ENCODE measurements at regions not wholly inside any gene's neighbourhood (a gene's known extent, or its start where the extent isn't known, plus 50 kb on each side); places are given as distances from the start of the nearest gene placed in this dataset.

GRCh38 chr3:24595796-24596195 is 101.1 kb upstream of the THRB start:
- no peak for DNase-seq
- Histone ChIP-seq H3K9me3 (ENCODE audit: control extremely low read depth in 1 of 5, control insufficient read depth in 4 of 5, insufficient read depth in 2 of 5, low read depth in 1 of 5, low read length in 4 of 5) (no peaks in the 10 kb centered on the region), H3K36me3 (ENCODE audit: control insufficient read depth in 4 of 4, insufficient read depth in 4 of 4, low read length in 3 of 4) (no peaks in the 10 kb centered on the region), H3K27me3 (replicated peaks in 2 of 5; ENCODE audit: control insufficient read depth in 4 of 5, insufficient read depth in 5 of 5, low read length in 4 of 5) (no peaks in the 10 kb centered on the region), H3K4me3 (ENCODE audit: control insufficient read depth in 1 of 7, extremely low read depth in 1 of 7, insufficient read depth in 4 of 7, low read depth in 2 of 7, low read length in 6 of 7) (no peak overlapping the region), H3K27ac (ENCODE audit: insufficient read depth in 1 of 2, low read depth in 1 of 2, low read length in 2 of 2, poor library complexity in 1 of 2, severe bottlenecking in 2 of 2) (no peak overlapping the region), H3K4me1 (ENCODE audit: control extremely low read depth in 1 of 4, control insufficient read depth in 4 of 4, insufficient read depth in 4 of 4, low read length in 3 of 4) (peaks cover 0 to 12% (median 6%) of the 10 kb centered on the region in 4 experiments)
- no CpG with 5 or more reads among the region's 2 CpGs for WGBS (ENCODE audit: insufficient coverage)
- ChIA-PET CTCF (interaction anchor here (1.3 to 1.4 kb wide), 2 partner anchors 13 to 33 kb away, joined by 3 to 4 read pairs; no protein-coding TSS in a partner anchor), POLR2A (no interaction called here)

- ChIA-PET CTCF (interaction anchor here (1.4 kb wide), 1 partner anchor 12 kb away, joined by 3 read pairs; no protein-coding TSS in a partner anchor), POLR2A (no interaction called here)
- Histone ChIP-seq H3K4me1 (ENCODE audit: control extremely low read depth in 1 of 4, control insufficient read depth in 4 of 4, insufficient read depth in 4 of 4, low read length in 3 of 4) (peaks cover 0 to 10% (median 3%) of the 10 kb centered on the region in 4 experiments), H3K36me3 (ENCODE audit: control insufficient read depth in 4 of 4, insufficient read depth in 4 of 4, low read length in 3 of 4) (no peaks in the 10 kb centered on the region), H3K9me3 (ENCODE audit: control extremely low read depth in 1 of 5, control insufficient read depth in 4 of 5, insufficient read depth in 2 of 5, low read depth in 1 of 5, low read length in 4 of 5) (no peaks in the 10 kb centered on the region), H3K27ac (ENCODE audit: insufficient read depth in 1 of 2, low read depth in 1 of 2, low read length in 2 of 2, poor library complexity in 1 of 2, severe bottlenecking in 2 of 2) (no peak overlapping the region), H3K4me3 (ENCODE audit: control insufficient read depth in 1 of 7, extremely low read depth in 1 of 7, insufficient read depth in 4 of 7, low read depth in 2 of 7, low read length in 6 of 7) (no peak overlapping the region), H3K27me3 (replicated peaks in 2 of 5; ENCODE audit: control insufficient read depth in 4 of 5, insufficient read depth in 5 of 5, low read length in 4 of 5) (no peaks in the 10 kb centered on the region)
- no peak for DNase-seq
- no CpG with 5 or more reads among the region's 2 CpGs for WGBS (ENCODE audit: insufficient coverage)
Observed at GRCh38 chr3:24596626-24597025, 102.0 kb upstream of the THRB start.

GRCh38 chr3:24598695-24599470 is 104.2 kb upstream of the THRB start:
- Histone ChIP-seq H3K36me3 (ENCODE audit: control insufficient read depth in 4 of 4, insufficient read depth in 4 of 4, low read length in 3 of 4) (no peaks in the 10 kb centered on the region), H3K4me1 (ENCODE audit: control extremely low read depth in 1 of 4, control insufficient read depth in 4 of 4, insufficient read depth in 4 of 4, low read length in 3 of 4) (no peaks in the 10 kb centered on the region), H3K27me3 (replicated peaks in 2 of 5; ENCODE audit: control insufficient read depth in 4 of 5, insufficient read depth in 5 of 5, low read length in 4 of 5) (no peaks in the 10 kb centered on the region), H3K4me3 (ENCODE audit: control insufficient read depth in 1 of 7, extremely low read depth in 1 of 7, insufficient read depth in 4 of 7, low read depth in 2 of 7, low read length in 6 of 7) (no peak overlapping the region), H3K27ac (ENCODE audit: insufficient read depth in 1 of 2, low read depth in 1 of 2, low read length in 2 of 2, poor library complexity in 1 of 2, severe bottlenecking in 2 of 2) (no peak overlapping the region), H3K9me3 (ENCODE audit: control extremely low read depth in 1 of 5, control insufficient read depth in 4 of 5, insufficient read depth in 2 of 5, low read depth in 1 of 5, low read length in 4 of 5) (no peaks in the 10 kb centered on the region)
- POLR2A ChIA-PET: no interaction called here
- CTCF ChIA-PET: interaction anchor here (1.3 to 1.4 kb wide), 2 partner anchors 9 to 11 kb away, joined by 4 to 6 read pairs; no protein-coding TSS in a partner anchor
- no peak for DNase-seq
- WGBS (ENCODE audit: insufficient coverage): no CpG with 5 or more reads among the region's 7 CpGs

- no peaks in the 10 kb centered on the region for H3K36me3 ChIP-seq (ENCODE audit: control insufficient read depth in 4 of 4, insufficient read depth in 4 of 4, low read length in 3 of 4)
- H3K9me3 ChIP-seq (ENCODE audit: control extremely low read depth in 1 of 5, control insufficient read depth in 4 of 5, insufficient read depth in 2 of 5, low read depth in 1 of 5, low read length in 4 of 5): no peaks in the 10 kb centered on the region
- 96% methylated on average over 4 of the region's 13 CpGs for WGBS (ENCODE audit: insufficient coverage)
- H3K4me1 ChIP-seq (ENCODE audit: control extremely low read depth in 1 of 4, control insufficient read depth in 4 of 4, insufficient read depth in 4 of 4, low read length in 3 of 4): no peaks in the 10 kb centered on the region
- ChIA-PET POLR2A (interaction anchor here (0.9 kb wide), 1 partner anchor 9 kb away, joined by 3 read pairs; no protein-coding TSS in a partner anchor), CTCF (interaction anchor here (0.7 to 0.8 kb wide), 2 partner anchors 123 to 406 kb away, joined by 3 read pairs; no protein-coding TSS in a partner anchor)
- no peak overlapping the region for H3K27ac ChIP-seq (ENCODE audit: insufficient read depth in 1 of 2, low read depth in 1 of 2, low read length in 2 of 2, poor library complexity in 1 of 2, severe bottlenecking in 2 of 2)
- H3K27me3 ChIP-seq (replicated peaks in 2 of 5; ENCODE audit: control insufficient read depth in 4 of 5, insufficient read depth in 5 of 5, low read length in 4 of 5): no peaks in the 10 kb centered on the region
- no peak for DNase-seq
- no peak overlapping the region for H3K4me3 ChIP-seq (ENCODE audit: control insufficient read depth in 1 of 7, extremely low read depth in 1 of 7, insufficient read depth in 4 of 7, low read depth in 2 of 7, low read length in 6 of 7)
Observed at GRCh38 chr3:24601066-24601939, 106.7 kb upstream of the THRB start.

- ChIA-PET CTCF (interaction anchor here (1.0 to 1.6 kb wide), 4 partner anchors 9 to 37 kb away, joined by 3 to 4 read pairs (median 4); no protein-coding TSS in a partner anchor), POLR2A (no interaction called here)
- Histone ChIP-seq H3K4me3 (ENCODE audit: control insufficient read depth in 1 of 7, extremely low read depth in 1 of 7, insufficient read depth in 4 of 7, low read depth in 2 of 7, low read length in 6 of 7) (no peak overlapping the region), H3K36me3 (ENCODE audit: control insufficient read depth in 4 of 4, insufficient read depth in 4 of 4, low read length in 3 of 4) (no peaks in the 10 kb centered on the region), H3K27me3 (replicated peaks in 2 of 5; ENCODE audit: control insufficient read depth in 4 of 5, insufficient read depth in 5 of 5, low read length in 4 of 5) (no peaks in the 10 kb centered on the region), H3K27ac (ENCODE audit: insufficient read depth in 1 of 2, low read depth in 1 of 2, low read length in 2 of 2, poor library complexity in 1 of 2, severe bottlenecking in 2 of 2) (no peak overlapping the region), H3K4me1 (ENCODE audit: control extremely low read depth in 1 of 4, control insufficient read depth in 4 of 4, insufficient read depth in 4 of 4, low read length in 3 of 4) (no peaks in the 10 kb centered on the region), H3K9me3 (ENCODE audit: control extremely low read depth in 1 of 5, control insufficient read depth in 4 of 5, insufficient read depth in 2 of 5, low read depth in 1 of 5, low read length in 4 of 5) (no peaks in the 10 kb centered on the region)
- 100% methylated on average over 1 of the region's 1 CpG for WGBS (ENCODE audit: insufficient coverage)
- DNase-seq: no peak
Observed at GRCh38 chr3:24604215-24604614, 109.6 kb upstream of the THRB start.

- POLR2A ChIA-PET: no interaction called here
- 100% methylated on average over 2 of the region's 4 CpGs for WGBS (ENCODE audit: insufficient coverage)
Observed at GRCh38 chr3:24605511-24606028, 110.9 kb upstream of the THRB start.

More at GRCh38 chr3:24605511-24606028, 110.9 kb upstream of the THRB start:
- Histone ChIP-seq H3K4me3 (ENCODE audit: control insufficient read depth in 1 of 7, extremely low read depth in 1 of 7, insufficient read depth in 4 of 7, low read depth in 2 of 7, low read length in 6 of 7) (no peak overlapping the region), H3K27ac (ENCODE audit: insufficient read depth in 1 of 2, low read depth in 1 of 2, low read length in 2 of 2, poor library complexity in 1 of 2, severe bottlenecking in 2 of 2) (no peak overlapping the region), H3K9me3 (ENCODE audit: control extremely low read depth in 1 of 5, control insufficient read depth in 4 of 5, insufficient read depth in 2 of 5, low read depth in 1 of 5, low read length in 4 of 5) (no peaks in the 10 kb centered on the region), H3K36me3 (ENCODE audit: control insufficient read depth in 4 of 4, insufficient read depth in 4 of 4, low read length in 3 of 4) (no peaks in the 10 kb centered on the region), H3K4me1 (ENCODE audit: control extremely low read depth in 1 of 4, control insufficient read depth in 4 of 4, insufficient read depth in 4 of 4, low read length in 3 of 4) (no peaks in the 10 kb centered on the region), H3K27me3 (replicated peaks in 2 of 5; ENCODE audit: control insufficient read depth in 4 of 5, insufficient read depth in 5 of 5, low read length in 4 of 5) (no peaks in the 10 kb centered on the region)
- DNase-seq: no peak
- CTCF ChIA-PET: interaction anchor here (1.0 to 1.6 kb wide), 2 partner anchors 9 to 34 kb away, joined by 3 to 4 read pairs; no protein-coding TSS in a partner anchor
